ENCODE measurements at regions not wholly inside any gene's neighbourhood (a gene's known extent, or its start where the extent isn't known, plus 50 kb on each side); places are given as distances from the start of the nearest gene placed in this dataset.

- TF ChIP-seq CTCF (IDR thresholded peaks at IDR 0.05 in 8 of 11, conservative IDR thresholded peaks at IDR 0.05 in 3 of 11) (no peak), POLR2AphosphoS5 (IDR thresholded peaks at IDR 0.05) (no peak), POLR2A (IDR thresholded peaks at IDR 0.05) (no peak)
These were observed 59.3 kb upstream of the ABCC4 start for GRCh38 chr13:95360464-95361097.

Data from spleen (tissue), 7 donors.